Ammon's horn (tissue), 1 donor: ENCODE measurements at regions not wholly inside any gene's neighbourhood (a gene's known extent, or its start where the extent isn't known, plus 50 kb on each side); places are given as distances from the start of the nearest gene placed in this dataset.

Experiments
- DNase-seq: peaks from one replicate; pipeline ENCODE4 v3.0.0-alpha.2; 2016; ENCODE audit warnings: low spot score

DNA sequence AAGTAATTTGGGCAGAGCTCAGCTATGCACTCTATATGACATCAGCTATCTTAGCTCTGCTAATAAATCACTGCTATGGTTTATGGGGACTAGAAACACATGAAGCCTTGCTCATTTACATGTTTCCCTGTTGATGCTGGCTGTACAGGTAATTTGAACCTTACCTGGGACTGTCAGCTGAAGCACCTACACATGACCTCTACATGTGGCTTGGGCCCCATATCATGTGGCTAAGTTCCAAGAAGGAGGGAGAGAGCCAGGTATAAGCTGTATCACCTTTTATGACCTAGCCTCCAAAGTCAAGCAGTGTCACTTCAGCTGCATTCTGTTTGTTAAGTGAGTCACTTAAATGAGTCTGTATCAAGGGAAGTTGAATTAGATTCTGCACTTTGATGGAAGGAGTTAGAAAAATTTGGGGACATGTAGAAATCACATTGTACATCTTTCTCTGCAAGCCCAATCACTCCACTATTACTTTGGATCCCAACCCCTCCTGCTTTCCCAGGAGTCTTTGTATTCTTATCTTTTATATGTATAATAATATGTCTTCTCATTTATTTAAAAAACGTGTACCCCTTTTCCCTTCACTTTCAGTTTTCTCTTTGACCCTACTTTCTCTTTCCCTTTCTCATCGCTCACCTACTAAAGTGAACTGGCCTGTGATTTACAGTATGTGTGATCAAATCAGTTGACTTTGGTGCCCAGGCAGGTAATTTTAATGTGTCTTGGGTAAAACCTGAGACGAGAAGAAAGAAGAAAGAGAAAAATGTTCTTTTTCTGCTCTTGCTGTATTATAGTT is 53.4 kb upstream of the PRKACB start:
- no peak for DNase-seq

DNA sequence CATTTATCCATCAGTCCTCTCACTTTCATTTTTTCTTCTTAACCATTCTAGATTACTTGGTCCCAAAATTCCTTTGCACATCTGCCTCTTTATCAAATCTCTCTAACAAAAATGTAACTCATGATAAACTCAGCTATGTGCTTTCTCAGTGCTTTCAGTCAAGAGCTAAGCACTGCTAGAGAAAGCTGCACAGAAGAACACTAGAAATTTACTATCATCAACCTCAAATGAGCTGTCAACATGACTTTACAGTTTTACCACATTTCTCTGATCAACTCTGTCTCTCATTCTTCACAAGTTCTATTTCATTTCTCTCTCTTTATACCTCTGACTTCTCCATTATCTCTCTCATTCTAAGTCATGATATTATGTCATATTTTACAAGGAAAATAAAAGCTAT is 54.2 kb upstream of the PRKACB start:
- DNase-seq: no peak

DNA sequence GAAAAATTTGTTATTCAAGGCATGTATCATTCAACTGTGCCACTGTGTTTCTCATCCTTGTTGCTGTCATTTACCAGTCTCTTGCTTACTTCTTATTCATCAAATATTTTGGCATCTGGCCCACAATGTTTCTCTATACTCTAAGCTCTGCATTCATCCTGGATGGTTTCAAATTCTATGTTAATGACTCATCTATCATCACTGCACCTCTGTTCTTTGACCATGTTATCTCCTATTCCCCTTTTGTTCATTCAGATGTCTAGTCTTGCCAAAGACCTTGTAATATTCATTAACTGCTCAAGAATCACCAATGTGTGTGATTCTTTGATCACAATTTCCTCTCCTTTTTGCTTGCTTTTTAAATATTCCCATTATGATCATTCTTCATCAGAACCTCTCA is 54.6 kb upstream of the PRKACB start:
- no peak for DNase-seq

DNA sequence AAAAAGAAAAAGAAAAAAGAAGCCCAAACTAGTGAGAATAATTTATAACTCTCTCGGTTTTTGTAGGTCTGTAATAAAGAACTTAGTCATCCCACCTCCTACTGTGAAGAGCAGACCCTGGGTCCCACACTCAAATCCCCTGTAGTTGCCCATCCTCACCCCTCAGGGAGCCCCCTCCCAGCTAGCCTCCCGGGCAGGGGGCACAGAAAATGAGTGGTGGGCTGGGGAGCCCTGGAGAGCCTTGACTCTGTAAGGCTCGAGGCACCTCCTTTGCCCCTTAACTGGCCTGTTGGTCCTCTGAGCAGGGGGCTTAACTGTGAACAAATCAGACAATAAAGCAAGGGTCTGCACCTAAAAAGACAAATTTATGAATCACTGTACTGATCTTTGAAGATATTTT is 57.5 kb upstream of the PRKACB start:
- no peak for DNase-seq

DNA sequence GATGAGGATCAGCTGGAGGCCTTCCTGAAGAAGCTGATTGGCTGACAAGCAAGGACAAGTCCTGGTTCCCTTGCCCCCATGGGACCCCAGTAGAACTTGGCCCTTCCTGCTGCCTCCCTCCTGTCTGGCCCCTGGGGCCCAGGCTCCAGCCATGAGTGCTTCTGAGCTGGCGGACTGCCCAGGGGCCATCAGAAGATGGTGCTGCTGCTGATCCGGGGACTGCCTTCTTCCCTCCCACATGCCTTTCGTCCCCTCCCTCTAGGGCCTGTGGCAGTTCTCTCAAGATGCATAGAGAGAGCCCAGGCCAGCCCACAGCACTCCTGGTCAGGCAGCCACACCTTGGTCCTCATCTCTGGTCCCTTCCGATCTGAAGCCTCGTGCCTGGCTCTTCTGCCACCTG is 57.9 kb upstream of the PRKACB start:
- no peak for DNase-seq

DNA sequence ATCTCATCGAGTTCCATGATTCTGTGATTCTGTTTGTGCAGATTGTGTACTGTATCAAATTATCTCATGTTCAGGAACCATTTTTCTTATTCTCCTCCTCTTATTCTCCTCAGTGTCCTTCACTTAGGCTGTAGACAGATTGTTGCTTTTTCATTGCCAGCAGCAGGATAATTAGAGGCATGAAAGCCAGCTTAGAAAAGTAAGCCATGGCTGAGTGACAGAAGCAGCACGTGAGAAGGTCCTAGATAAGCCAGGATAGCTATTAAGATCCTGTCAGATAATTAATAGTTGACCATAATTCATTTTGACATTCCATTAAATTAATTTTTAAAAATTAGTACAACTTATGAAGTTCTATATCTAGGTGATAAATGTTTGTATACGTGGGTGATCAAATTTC is 60.8 kb upstream of the PRKACB start:
- DNase-seq: peak; percentile 41

- DNase-seq: no peak
These were observed 65.2 kb upstream of the PRKACB start for GRCh38 chr1:84078842-84079202.

DNA sequence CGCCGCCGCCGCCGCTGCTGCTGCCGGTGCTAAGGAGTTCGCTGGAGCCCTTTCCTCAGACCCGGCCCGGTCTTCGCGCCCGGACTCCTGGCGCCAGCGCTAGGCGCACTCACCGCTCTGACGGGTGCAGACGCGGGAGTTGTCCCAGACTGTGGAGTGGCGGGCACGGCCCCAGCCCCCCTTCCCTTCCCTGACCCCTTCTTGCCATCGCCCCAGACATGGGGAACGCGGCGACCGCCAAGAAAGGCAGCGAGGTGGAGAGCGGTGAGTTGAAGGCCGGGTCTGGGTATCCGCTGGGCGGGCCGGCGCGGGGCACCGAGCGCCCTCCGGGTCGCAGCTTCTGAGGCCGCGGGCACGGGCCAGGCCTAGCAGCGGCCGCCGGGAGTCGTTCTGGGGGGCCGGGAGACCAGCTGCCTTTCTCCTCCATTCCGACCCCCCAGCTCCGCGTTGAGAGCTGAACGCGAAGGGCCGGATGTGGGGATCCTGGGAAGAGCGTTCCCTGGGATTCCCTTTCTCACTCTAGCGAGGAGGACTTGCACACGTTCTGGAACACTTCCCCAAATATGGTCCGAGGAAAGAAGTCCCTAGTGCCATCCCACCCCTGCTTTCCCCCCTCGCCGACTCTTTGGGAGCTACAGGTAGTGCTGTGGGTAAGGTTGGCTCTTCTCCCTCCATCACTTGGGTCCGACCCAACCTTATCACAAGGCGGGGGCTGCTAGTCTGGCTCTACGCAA is 65.8 kb upstream of the PRKACB start:
- peak; percentile 36 for DNase-seq

GRCh38 chr1:84077476-84078107 is 66.5 kb upstream of the PRKACB start:
- peak; percentile 86 for DNase-seq

DNA sequence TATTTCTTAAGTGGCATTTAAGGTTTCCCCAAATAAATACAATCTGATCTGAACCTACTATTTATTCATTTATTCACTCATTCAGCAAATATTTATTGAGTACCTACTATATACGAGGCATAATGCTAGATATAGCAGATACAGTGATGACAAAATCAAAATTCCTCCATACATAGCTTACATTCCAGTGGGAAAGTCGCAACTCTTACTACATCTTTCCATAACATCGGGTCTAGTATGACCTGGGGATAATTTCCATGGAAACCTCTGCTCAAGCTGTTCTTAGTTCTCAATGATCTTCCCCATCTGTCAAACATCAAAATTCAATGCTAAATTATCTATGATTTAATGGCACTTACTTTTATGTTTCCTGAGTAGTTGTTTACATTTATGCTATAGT is 70.8 kb upstream of the PRKACB start:
- DNase-seq: no peak

DNA sequence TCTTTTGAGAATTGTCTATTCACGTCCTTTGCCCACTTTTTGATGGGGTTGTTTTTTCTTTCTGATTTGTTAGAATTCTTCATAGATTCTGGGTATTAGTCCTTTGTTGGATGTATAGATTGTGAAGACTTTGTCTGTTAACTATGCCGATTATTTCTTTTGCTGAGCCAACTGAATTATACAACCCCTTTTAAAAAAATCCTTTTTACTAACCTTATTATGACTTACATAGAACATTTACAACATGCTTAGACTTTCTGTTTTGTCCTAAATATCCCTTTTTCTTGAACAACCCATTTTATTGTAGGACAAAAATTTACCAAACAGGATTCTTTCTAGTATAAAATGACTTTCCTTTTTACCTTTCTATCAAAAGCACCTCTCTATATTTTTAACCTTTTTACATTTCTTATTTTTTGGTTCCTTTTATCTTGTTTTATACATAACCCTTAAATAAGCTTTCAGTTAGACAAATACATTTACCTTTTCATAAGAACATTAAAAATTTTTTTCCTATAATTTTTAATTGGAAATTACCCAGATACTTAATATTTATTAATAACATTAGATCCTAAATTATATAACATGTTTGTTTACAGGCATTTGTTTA is 70.4 kb upstream of the TTLL7 start:
- DNase-seq: no peak

- no peak for DNase-seq
These were observed 63.6 kb upstream of the TTLL7 start for GRCh38 chr1:84062496-84062895.

GRCh38 chr1:84061336-84061735 is 62.4 kb upstream of the TTLL7 start:
- DNase-seq: no peak

DNA sequence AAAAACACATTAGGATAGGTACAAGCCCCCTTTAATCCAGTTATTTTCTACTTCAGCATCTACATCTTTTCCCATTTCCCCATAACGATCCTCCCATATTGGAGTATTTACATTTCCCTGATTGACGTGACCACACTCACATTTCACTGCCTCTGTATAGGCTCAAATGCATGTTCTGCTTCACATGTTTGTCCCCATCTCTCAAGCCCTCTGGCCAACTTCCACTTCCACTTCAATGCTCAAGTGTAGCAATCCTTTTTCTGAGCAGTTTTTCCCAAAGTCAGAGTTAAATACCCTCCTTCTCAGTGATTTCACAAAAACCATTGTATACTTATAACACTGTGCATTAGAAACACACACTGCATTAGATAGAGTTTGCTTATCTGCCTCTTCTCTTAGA is 61.8 kb upstream of the TTLL7 start:
- no peak for DNase-seq

- DNase-seq: no peak
These were observed 49.9 kb upstream of the TTLL7 start for GRCh38 chr1:84048820-84049219.
